Hepatocyte (in vitro differentiated cells): ENCODE measurements at regions not wholly inside any gene's neighbourhood (a gene's known extent, or its start where the extent isn't known, plus 50 kb on each side); places are given as distances from the start of the nearest gene placed in this dataset.

Experiments used
- DNase-seq: peaks from one replicate; pipeline ENCODE4 v3.0.0-alpha.2; 2016; ENCODE audit warnings: low spot score
- H2AFZ ChIP-seq: fragments of 200-600 bp; sonication (generic); 2 replicates; pipeline ENCODE4 v1.6.0; 2016; ENCODE audit warnings: antibody characterized with exemption, mild to moderate bottlenecking
- H3K27ac ChIP-seq: fragments of 200-600 bp; sonication (generic); 2 replicates; pipeline ENCODE4 v1.5.1; 2016; ENCODE audit warnings: mild to moderate bottlenecking
- H3K27me3 ChIP-seq: fragments of 200-600 bp; sonication (generic); 2 replicates; pipeline ENCODE4 v1.6.1; 2016
- H3K36me3 ChIP-seq: fragments of 200-600 bp; sonication (generic); replicated peaks from 2 replicates; pipeline ENCODE4 v1.5.1; 2016; ENCODE audit warnings: low read depth; ENCODE audit not compliant: insufficient read depth
- H3K4me1 ChIP-seq: fragments of 200-600 bp; sonication (generic); 2 replicates; pipeline ENCODE4 v1.5.1; 2016; ENCODE audit warnings: mild to moderate bottlenecking, moderate library complexity; ENCODE audit not compliant: insufficient read depth
- H3K4me2 ChIP-seq: fragments of 200-600 bp; sonication (generic); 2 replicates; pipeline ENCODE4 v1.6.0; 2016
- H3K4me3 ChIP-seq: fragments of 200-600 bp; sonication (generic); 2 replicates; pipeline ENCODE4 v1.5.1; 2016; ENCODE audit warnings: mild to moderate bottlenecking
- H3K79me2 ChIP-seq: fragments of 200-600 bp; sonication (generic); 2 replicates; pipeline ENCODE4 v1.6.0; 2017; ENCODE audit warnings: mild to moderate bottlenecking
- H3K9me2 ChIP-seq: fragments of 200-600 bp; sonication (generic); replicated peaks from 2 replicates; pipeline ENCODE4 v1.6.0; 2017; ENCODE audit warnings: mild to moderate bottlenecking; ENCODE audit not compliant: insufficient read depth
- H3K9me3 ChIP-seq: fragments of 200-600 bp; sonication (generic); 2 replicates; pipeline ENCODE4 v1.5.1; 2016; ENCODE audit warnings: low read depth, mild to moderate bottlenecking
- H4K20me1 ChIP-seq: fragments of 200-600 bp; sonication (generic); 2 replicates; pipeline ENCODE4 v1.6.0; 2016; ENCODE audit warnings: mild to moderate bottlenecking; ENCODE audit not compliant: insufficient read depth, poor library complexity, severe bottlenecking
- EZH2 ChIP-seq: fragments of 200-600 bp; sonication (generic); IDR thresholded peaks from 2 replicates; pipeline ENCODE4 v1.6.1; 2016; ENCODE audit warnings: antibody characterized with exemption, mild to moderate bottlenecking, borderline replicate concordance
- EZH2phosphoT487 ChIP-seq: fragments of 200-600 bp; sonication (generic); IDR thresholded peaks from one replicate; pipeline ENCODE4 v1.6.1; 2018; ENCODE audit warnings: antibody characterized with exemption, mild to moderate bottlenecking, low read depth, moderate library complexity; ENCODE audit not compliant: unreplicated experiment, severe bottlenecking
- WGBS: methylation state at CpG from one replicate; pipeline ENCODE4 v1.1.6; 2016; ENCODE audit warnings: low lambda C conversion rate; ENCODE audit errors: missing lambda C conversion rate; 5-methylcytosine and 5-hydroxymethylcytosine counted together
- TF ChIP-seq, protein P1 (sequence below): fragments of 200-600 bp; sonication (generic); IDR thresholded peaks from 2 replicates; pipeline ENCODE4 v1.5.1; 2016; ENCODE audit warnings: antibody characterized with exemption, mild to moderate bottlenecking; ENCODE audit not compliant: poor library complexity

DNA sequence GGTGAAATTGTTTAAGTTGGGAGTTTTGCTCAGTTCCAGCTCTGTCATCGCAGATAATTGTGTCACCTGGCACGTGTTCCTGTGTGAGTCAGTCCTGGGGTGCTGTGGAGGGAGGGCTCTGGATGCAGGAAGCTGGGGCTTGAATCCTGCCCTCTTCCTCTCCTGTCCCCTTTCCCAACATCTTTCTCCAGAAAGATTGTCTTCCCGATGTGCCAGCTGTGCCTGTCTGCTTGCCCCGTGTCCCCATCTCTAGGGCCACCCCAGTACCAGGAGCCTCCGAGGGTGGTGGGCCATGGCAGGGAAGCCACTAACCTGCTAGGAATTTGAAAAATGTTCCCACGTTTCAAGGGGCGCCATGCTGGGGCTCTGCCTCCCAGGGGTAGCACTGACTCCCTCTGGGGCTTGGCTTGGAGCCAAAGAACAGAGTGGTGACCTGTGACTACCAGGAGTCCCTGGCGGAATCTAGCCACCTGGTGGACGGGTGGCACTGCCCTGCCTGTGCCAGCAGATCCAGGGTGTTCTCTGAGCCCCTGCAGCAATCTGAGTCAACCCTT, 198.1 kb downstream of the ENGASE start:
- H4K20me1 ChIP-seq: no peaks in the 10 kb centered on the region
- H3K9me2 ChIP-seq: no peaks in the 10 kb centered on the region
- peaks cover 22% of the 10 kb centered on the region for H3K27me3 ChIP-seq
- no peak overlapping the region for H2AFZ ChIP-seq
- no peak for DNase-seq
- H3K36me3 ChIP-seq: no peaks in the 10 kb centered on the region
- H3K4me1 ChIP-seq: no peaks in the 10 kb centered on the region
- WGBS: 76% methylated on average over 9 of the region's 9 CpGs
- no peak overlapping the region for H3K4me3 ChIP-seq
- TF ChIP-seq, protein P1, sequence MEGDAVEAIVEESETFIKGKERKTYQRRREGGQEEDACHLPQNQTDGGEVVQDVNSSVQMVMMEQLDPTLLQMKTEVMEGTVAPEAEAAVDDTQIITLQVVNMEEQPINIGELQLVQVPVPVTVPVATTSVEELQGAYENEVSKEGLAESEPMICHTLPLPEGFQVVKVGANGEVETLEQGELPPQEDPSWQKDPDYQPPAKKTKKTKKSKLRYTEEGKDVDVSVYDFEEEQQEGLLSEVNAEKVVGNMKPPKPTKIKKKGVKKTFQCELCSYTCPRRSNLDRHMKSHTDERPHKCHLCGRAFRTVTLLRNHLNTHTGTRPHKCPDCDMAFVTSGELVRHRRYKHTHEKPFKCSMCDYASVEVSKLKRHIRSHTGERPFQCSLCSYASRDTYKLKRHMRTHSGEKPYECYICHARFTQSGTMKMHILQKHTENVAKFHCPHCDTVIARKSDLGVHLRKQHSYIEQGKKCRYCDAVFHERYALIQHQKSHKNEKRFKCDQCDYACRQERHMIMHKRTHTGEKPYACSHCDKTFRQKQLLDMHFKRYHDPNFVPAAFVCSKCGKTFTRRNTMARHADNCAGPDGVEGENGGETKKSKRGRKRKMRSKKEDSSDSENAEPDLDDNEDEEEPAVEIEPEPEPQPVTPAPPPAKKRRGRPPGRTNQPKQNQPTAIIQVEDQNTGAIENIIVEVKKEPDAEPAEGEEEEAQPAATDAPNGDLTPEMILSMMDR: no peak
- no peak for TF ChIP-seq EZH2
- TF ChIP-seq EZH2phosphoT487: no peak
- H3K27ac ChIP-seq: no peak overlapping the region
- H3K9me3 ChIP-seq: no peaks in the 10 kb centered on the region
- H3K79me2 ChIP-seq: no peaks in the 10 kb centered on the region
- H3K4me2 ChIP-seq: no peak overlapping the region

DNA sequence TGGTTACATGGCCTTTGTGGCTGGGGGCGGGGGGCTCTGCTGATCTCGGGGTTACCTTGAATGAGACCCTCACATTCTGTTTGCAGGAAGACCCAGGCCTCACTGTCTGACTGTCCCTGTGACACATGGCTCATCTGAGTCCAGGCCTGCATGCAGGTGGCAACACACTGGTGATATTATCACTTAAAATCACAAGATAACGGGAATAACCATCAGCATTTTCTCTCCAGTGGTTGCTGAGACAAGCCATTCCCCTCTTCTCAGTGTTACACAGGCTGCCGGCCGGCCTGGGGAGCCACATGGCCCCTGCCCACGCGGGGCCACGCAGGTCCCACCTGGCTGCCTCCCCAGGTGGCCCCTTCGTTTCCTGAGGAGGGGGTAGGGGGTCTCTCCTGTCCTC, 197.6 kb downstream of the ENGASE start:
- Histone ChIP-seq H3K9me3 (no peaks in the 10 kb centered on the region), H3K4me2 (no peak overlapping the region), H3K36me3 (no peaks in the 10 kb centered on the region), H3K9me2 (no peaks in the 10 kb centered on the region), H3K4me1 (no peaks in the 10 kb centered on the region), H2AFZ (no peak overlapping the region), H3K79me2 (no peaks in the 10 kb centered on the region), H4K20me1 (no peaks in the 10 kb centered on the region), H3K27me3 (peaks cover 22% of the 10 kb centered on the region), H3K4me3 (no peak overlapping the region), H3K27ac (no peak overlapping the region)
- 79% methylated on average over 9 of the region's 9 CpGs for WGBS
- no peak for DNase-seq
- TF ChIP-seq EZH2 (no peak), EZH2phosphoT487 (no peak)
- TF ChIP-seq, protein P1: no peak

DNA sequence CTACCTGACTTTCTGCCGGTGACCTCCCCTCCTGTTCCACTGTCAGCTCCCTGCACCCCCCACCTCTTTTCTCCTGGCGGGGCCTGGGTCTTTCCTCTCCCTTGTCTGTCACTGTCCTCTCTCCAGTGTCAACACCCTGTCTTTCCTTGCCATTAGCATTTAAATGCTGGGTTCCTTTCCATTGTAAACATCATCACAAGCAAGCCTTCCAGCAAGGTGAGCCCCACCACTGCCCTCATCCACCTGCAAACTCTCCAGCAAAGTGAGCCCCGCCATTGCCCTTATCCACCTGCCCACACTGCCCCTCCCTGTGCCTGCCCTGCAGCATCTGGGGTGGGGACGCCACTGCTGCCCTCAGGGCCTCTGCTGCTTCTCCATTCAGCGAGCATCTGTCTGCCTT, 195.0 kb downstream of the ENGASE start:
- WGBS: 42% methylated on average over 5 of the region's 5 CpGs
- no peaks in the 10 kb centered on the region for H3K9me2 ChIP-seq
- H3K79me2 ChIP-seq: no peaks in the 10 kb centered on the region
- H3K4me3 ChIP-seq: no peak overlapping the region
- H3K27me3 ChIP-seq: peaks cover 22% of the 10 kb centered on the region
- no peaks in the 10 kb centered on the region for H4K20me1 ChIP-seq
- H3K4me1 ChIP-seq: no peaks in the 10 kb centered on the region
- H3K27ac ChIP-seq: no peak overlapping the region
- H2AFZ ChIP-seq: no peak overlapping the region
- TF ChIP-seq EZH2phosphoT487: no peak
- TF ChIP-seq, protein P1: no peak
- TF ChIP-seq EZH2: no peak
- no peaks in the 10 kb centered on the region for H3K9me3 ChIP-seq
- no peak for DNase-seq
- H3K4me2 ChIP-seq: no peak overlapping the region
- no peaks in the 10 kb centered on the region for H3K36me3 ChIP-seq

DNA sequence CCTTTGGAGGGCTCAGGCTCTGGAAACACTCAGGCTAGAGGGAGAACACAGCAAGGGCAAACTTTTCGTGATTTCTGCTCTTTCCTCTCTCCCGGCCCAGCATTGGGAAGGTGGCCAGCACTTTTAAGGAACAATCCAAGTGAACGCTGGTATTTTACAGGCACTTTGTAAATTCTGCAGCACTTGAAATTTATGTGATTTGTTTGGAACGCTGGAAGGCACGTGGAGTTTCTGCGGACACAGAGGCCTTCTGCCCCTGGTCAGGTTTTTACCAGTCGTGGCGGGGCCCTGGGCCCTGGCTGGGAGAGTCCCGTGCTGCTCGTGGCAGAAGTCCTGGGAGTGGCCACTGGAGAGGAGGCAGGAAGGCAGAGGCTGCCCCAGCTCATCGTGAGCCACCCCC, 188.6 kb downstream of the ENGASE start:
- no peak overlapping the region for H2AFZ ChIP-seq
- TF ChIP-seq, protein P1: no peak
- TF ChIP-seq EZH2phosphoT487 (no peak), EZH2 (no peak)
- H3K9me2 ChIP-seq: no peaks in the 10 kb centered on the region
- 71% methylated on average over 11 of the region's 11 CpGs for WGBS
- no peaks in the 10 kb centered on the region for H4K20me1 ChIP-seq
- H3K9me3 ChIP-seq: no peaks in the 10 kb centered on the region
- H3K4me1 ChIP-seq: no peaks in the 10 kb centered on the region
- peaks cover 6% of the 10 kb centered on the region for H3K27me3 ChIP-seq
- H3K27ac ChIP-seq: no peak overlapping the region
- no peak overlapping the region for H3K4me2 ChIP-seq
- DNase-seq: no peak
- no peaks in the 10 kb centered on the region for H3K79me2 ChIP-seq
- no peak overlapping the region for H3K4me3 ChIP-seq
- no peaks in the 10 kb centered on the region for H3K36me3 ChIP-seq
